A673 (cell line): ENCODE measurements at regions not wholly inside any gene's neighbourhood (a gene's known extent, or its start where the extent isn't known, plus 50 kb on each side); places are given as distances from the start of the nearest gene placed in this dataset.

Experiments used
- BruUV-seq: library from RNA; stranded (reverse); fragments of 400-500 nt; replicated peaks from 2 replicates; lab custom pipeline; 2021; lab: Mats Ljungman, UMichigan
- CTCF ChIA-PET: fragments of 300-600 bp; sonication (Branson Sonifier 250); formaldehyde crosslinking; loops from one replicate; lab custom pipeline; 2022; ENCODE audit warnings: antibody characterized with exemption; lab: Charles Lee
- POLR2A ChIA-PET: fragments of 300-600 bp; sonication (Branson Sonifier 250); formaldehyde crosslinking; loops from one replicate; lab custom pipeline; 2022; ENCODE audit warnings: antibody characterized with exemption; ENCODE audit not compliant: low non-redundant PET; lab: Charles Lee
- DNase-seq: peaks from one replicate; pipeline ENCODE4 v3.0.0-alpha.2; 2015; ENCODE audit warnings: low spot score
- H3K27ac ChIP-seq: fragments of 200-600 bp; sonication (generic); 2 replicates; pipeline ENCODE4 v1.5.1; 2016; ENCODE audit warnings: mixed run types, low read depth, mild to moderate bottlenecking, mixed read lengths, antibody characterized with exemption, low read length; ENCODE audit not compliant: poor library complexity, severe bottlenecking
- H3K27me3 ChIP-seq: fragments of 200-600 bp; sonication (generic); replicated peaks from 2 replicates; pipeline ENCODE4 v1.6.1; 2017; ENCODE audit warnings: mixed run types, low read depth, mild to moderate bottlenecking, mixed read lengths, antibody characterized with exemption, low read length; ENCODE audit not compliant: insufficient read depth, poor library complexity
- H3K36me3 ChIP-seq: fragments of 200-600 bp; sonication (generic); 2 replicates; pipeline ENCODE4 v1.6.1; 2016; ENCODE audit warnings: mixed run types, mild to moderate bottlenecking, mixed read lengths, antibody characterized with exemption, low read length; ENCODE audit not compliant: insufficient read depth, poor library complexity, severe bottlenecking
- H3K4me1 ChIP-seq: fragments of 200-600 bp; sonication (generic); 2 replicates; pipeline ENCODE4 v1.6.1; 2017; ENCODE audit warnings: mixed run types, mild to moderate bottlenecking, mixed read lengths, antibody characterized with exemption, low read length; ENCODE audit not compliant: insufficient read depth, poor library complexity, severe bottlenecking
- H3K4me3 ChIP-seq: fragments of 200-600 bp; sonication (generic); 2 replicates; pipeline ENCODE4 v1.5.1; 2016; ENCODE audit warnings: low read depth, mixed run types, mild to moderate bottlenecking, mixed read lengths, low read length; ENCODE audit not compliant: poor library complexity, severe bottlenecking
- H3K9me3 ChIP-seq: fragments of 200-600 bp; sonication (generic); 2 replicates; pipeline ENCODE4 v1.6.1; 2016; ENCODE audit warnings: mixed run types, low read depth, mild to moderate bottlenecking, mixed read lengths, antibody characterized with exemption, low read length; ENCODE audit not compliant: poor library complexity, severe bottlenecking
- EZH2 ChIP-seq: fragments of 200-600 bp; sonication (generic); IDR thresholded peaks from 2 replicates; pipeline ENCODE4 v1.6.1; 2017; ENCODE audit warnings: borderline replicate concordance, low read depth, mild to moderate bottlenecking, mixed read lengths, antibody characterized with exemption, low read length; ENCODE audit not compliant: poor library complexity, severe bottlenecking
- intact Hi-C: fragments of 100-400 bp; cut with micrococcal nuclease; formaldehyde crosslinking; loops from one replicate; pipeline ENCODE4 v1.10.0; 2022; ENCODE audit not compliant: unreplicated experiment
- TF ChIP-seq, protein P1 (sequence below): fragments of 300-800, 200-600 bp; sonication (generic); conservative IDR thresholded peaks from 2 replicates; pipeline ENCODE4 v1.5.1; 2017; ENCODE audit warnings: low read depth, mild to moderate bottlenecking, antibody characterized with exemption, low read length, moderate library complexity, mixed read lengths

GRCh38 chr12:87775784-87776183 lies 253.4 kb downstream of the C12orf50 start:
- DNase-seq, result no peak
- ChIA-PET POLR2A (no interaction called here), CTCF (no interaction called here)
- TF ChIP-seq EZH2, result no peak
- TF ChIP-seq, protein P1, sequence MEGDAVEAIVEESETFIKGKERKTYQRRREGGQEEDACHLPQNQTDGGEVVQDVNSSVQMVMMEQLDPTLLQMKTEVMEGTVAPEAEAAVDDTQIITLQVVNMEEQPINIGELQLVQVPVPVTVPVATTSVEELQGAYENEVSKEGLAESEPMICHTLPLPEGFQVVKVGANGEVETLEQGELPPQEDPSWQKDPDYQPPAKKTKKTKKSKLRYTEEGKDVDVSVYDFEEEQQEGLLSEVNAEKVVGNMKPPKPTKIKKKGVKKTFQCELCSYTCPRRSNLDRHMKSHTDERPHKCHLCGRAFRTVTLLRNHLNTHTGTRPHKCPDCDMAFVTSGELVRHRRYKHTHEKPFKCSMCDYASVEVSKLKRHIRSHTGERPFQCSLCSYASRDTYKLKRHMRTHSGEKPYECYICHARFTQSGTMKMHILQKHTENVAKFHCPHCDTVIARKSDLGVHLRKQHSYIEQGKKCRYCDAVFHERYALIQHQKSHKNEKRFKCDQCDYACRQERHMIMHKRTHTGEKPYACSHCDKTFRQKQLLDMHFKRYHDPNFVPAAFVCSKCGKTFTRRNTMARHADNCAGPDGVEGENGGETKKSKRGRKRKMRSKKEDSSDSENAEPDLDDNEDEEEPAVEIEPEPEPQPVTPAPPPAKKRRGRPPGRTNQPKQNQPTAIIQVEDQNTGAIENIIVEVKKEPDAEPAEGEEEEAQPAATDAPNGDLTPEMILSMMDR, result no peak
- BruUV-seq, result no TSS peak
- no peaks in the 10 kb centered on the region for H3K36me3 ChIP-seq
- H3K4me1 ChIP-seq, result no peaks in the 10 kb centered on the region
- no peaks in the 10 kb centered on the region for H3K9me3 ChIP-seq
- intact Hi-C loops, result no loop called here
- no peaks in the 10 kb centered on the region for H3K27me3 ChIP-seq
- H3K27ac ChIP-seq, result no peak overlapping the region
- H3K4me3 ChIP-seq, result no peak overlapping the region

GRCh38 chr12:87775051-87775450 lies 254.2 kb downstream of the C12orf50 start:
- H3K27ac ChIP-seq, result no peak overlapping the region
- POLR2A ChIA-PET, result no interaction called here
- TF ChIP-seq EZH2, result no peak
- TF ChIP-seq, protein P1, result no peak
- H3K4me3 ChIP-seq, result no peak overlapping the region
- no peaks in the 10 kb centered on the region for H3K36me3 ChIP-seq
- no peaks in the 10 kb centered on the region for H3K27me3 ChIP-seq
- H3K4me1 ChIP-seq, result no peaks in the 10 kb centered on the region
- no TSS peak for BruUV-seq
- CTCF ChIA-PET, result no interaction called here
- no peak for DNase-seq
- no peaks in the 10 kb centered on the region for H3K9me3 ChIP-seq
- intact Hi-C loops, result no loop called here

DNA sequence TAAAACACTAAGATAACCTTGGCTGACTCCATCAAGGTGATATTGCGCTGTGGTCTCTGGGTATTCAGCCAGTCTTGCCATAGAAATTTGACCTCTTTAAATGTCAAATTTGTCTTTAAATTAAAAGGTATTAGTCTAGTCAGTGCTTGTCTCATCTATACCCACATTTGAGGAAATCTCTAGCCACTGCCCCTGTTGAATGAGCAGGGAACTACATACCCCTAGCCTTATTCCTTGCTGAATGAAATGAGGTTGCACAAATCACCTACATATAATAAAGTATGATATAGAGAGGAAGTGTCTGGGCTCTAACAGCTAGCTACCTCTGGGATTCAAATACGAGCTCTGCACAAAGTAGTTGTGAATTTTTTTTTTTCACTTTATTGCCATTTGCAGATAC lies 256.8 kb downstream of the C12orf50 start:
- Histone ChIP-seq H3K4me1 (no peaks in the 10 kb centered on the region), H3K9me3 (no peaks in the 10 kb centered on the region), H3K4me3 (no peak overlapping the region), H3K27ac (no peak overlapping the region), H3K27me3 (no peaks in the 10 kb centered on the region), H3K36me3 (no peaks in the 10 kb centered on the region)
- CTCF ChIA-PET, result no interaction called here
- TF ChIP-seq EZH2, result no peak
- TF ChIP-seq, protein P1, result no peak
- intact Hi-C loops, result no loop called here
- no peak for DNase-seq
- POLR2A ChIA-PET, result no interaction called here
- no TSS peak for BruUV-seq
